ENCODE measurements at regions not wholly inside any gene's neighbourhood (a gene's known extent, or its start where the extent isn't known, plus 50 kb on each side); places are given as distances from the start of the nearest gene placed in this dataset.

DNA sequence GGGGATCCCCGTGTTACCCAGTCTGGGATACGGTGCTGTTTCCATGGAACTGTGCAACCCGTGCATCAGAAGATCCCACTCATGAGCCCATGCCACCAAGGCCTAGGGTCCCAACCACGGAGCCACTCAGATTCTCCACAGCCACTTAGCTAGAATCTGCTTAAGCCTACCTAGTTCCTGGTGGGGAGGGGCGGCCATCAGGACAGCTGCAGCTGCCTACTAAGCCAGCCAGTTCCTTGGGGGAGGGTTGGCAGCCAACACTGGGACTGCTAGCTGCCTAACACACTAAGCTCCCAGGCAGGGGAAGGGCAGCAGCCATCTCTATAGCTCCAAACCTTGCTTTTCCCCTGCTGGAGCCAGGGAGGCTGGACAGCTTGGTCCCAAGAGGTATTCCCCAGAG, 549.2 kb upstream of the BRINP3 start:
- TF ChIP-seq CTCF (conservative IDR thresholded peaks at IDR 0.05 in 1 of 2, IDR thresholded peaks at IDR 0.05 in 1 of 2; ENCODE audit: extremely low read depth in 1 of 2, insufficient read depth in 1 of 2, low read depth in 1 of 2, low read length in 2 of 2), result no peak
- no peak for TF ChIP-seq EZH2 (IDR thresholded peaks at IDR 0.05; ENCODE audit: borderline replicate concordance, low read length)

All from mammary epithelial cell (primary cell).